GM13976 (cell line): ENCODE measurements at regions not wholly inside any gene's neighbourhood (a gene's known extent, or its start where the extent isn't known, plus 50 kb on each side); places are given as distances from the start of the nearest gene placed in this dataset.

Experiments used
- DNase-seq: peaks from one replicate; pipeline ENCODE4 v3.0.0; 2012; ENCODE audit warnings: low spot score
- CTCF ChIP-seq: IDR thresholded peaks from 2 replicates; pipeline ENCODE4 v1.5.1; 2012; ENCODE audit warnings: borderline replicate concordance, mild to moderate bottlenecking; ENCODE audit not compliant: insufficient read depth; ENCODE audit errors: extremely low read depth, missing control alignments, control extremely low read depth
- in situ Hi-C: fragments of 300-500 bp; cut with MboI; formaldehyde crosslinking; loops from one replicate; pipeline ENCODE4 v1.12.0; 2022; ENCODE audit warnings: low sequenced_read_pairs, mixed read lengths, inconsistent platforms; ENCODE audit not compliant: unreplicated experiment

- DNase-seq: no peak
- TF ChIP-seq CTCF: no peak
- in situ Hi-C loops: no loop called here
These were observed 202.8 kb upstream of the IGFBP3 start for GRCh38 chr7:46123756-46124343.

- DNase-seq: no peak
- in situ Hi-C loops: no loop called here
- TF ChIP-seq CTCF: no peak
These were observed 194.3 kb upstream of the IGFBP3 start for GRCh38 chr7:46115410-46115809.

- TF ChIP-seq CTCF: no peak
- in situ Hi-C loops: no loop called here
- DNase-seq: no peak
These were observed 188.4 kb upstream of the IGFBP3 start for GRCh38 chr7:46109437-46109836.

- in situ Hi-C loops: no loop called here
- DNase-seq: no peak
- TF ChIP-seq CTCF: no peak
These were observed 187.2 kb upstream of the IGFBP3 start for GRCh38 chr7:46108272-46108671.

GRCh38 chr7:46107610-46108217, 186.6 kb upstream of the IGFBP3 start:
- in situ Hi-C loops: no loop called here
- no peak for TF ChIP-seq CTCF

GRCh38 chr7:46100521-46100920, 179.4 kb upstream of the IGFBP3 start:
- DNase-seq: no peak
- no peak for TF ChIP-seq CTCF

More at GRCh38 chr7:46107610-46108217, 186.6 kb upstream of the IGFBP3 start:
- no peak for DNase-seq

GRCh38 chr7:46099076-46099475, 178.0 kb upstream of the IGFBP3 start:
- no peak for TF ChIP-seq CTCF
- in situ Hi-C loops: no loop called here
- no peak for DNase-seq

More at GRCh38 chr7:46100521-46100920, 179.4 kb upstream of the IGFBP3 start:
- in situ Hi-C loops: no loop called here
